Lower lobe of right lung (tissue), 2 donors: ENCODE measurements at regions not wholly inside any gene's neighbourhood (a gene's known extent, or its start where the extent isn't known, plus 50 kb on each side); places are given as distances from the start of the nearest gene placed in this dataset.
"Not testable (repeated sequence)": the region's sequence is repeated elsewhere in the genome, so short reads cannot be mapped to it uniquely, and the experiment has no call there.

Experiments used
- ATAC-seq, 2 donors: fragments of 200-7000 bp; cut with Tn5 transposase; one replicate each; pipeline ENCODE4 v1.9.1; 2020 to 2022; ENCODE audit warnings: mild to moderate bottlenecking in 2 of 2, moderate library complexity in 2 of 2
- DNase-seq: peaks from one replicate; pipeline ENCODE4 v3.0.0-alpha.2; 2020
- H3K27ac ChIP-seq: fragments of 200-600 bp; one replicate; pipeline ENCODE4 v1.8.0; 2022
- H3K27me3 ChIP-seq: fragments of 200-600 bp; one replicate; pipeline ENCODE4 v1.8.0; 2022; ENCODE audit warnings: low read depth
- H3K36me3 ChIP-seq: fragments of 200-600 bp; one replicate; pipeline ENCODE4 v1.8.0; 2022; ENCODE audit warnings: mild to moderate bottlenecking
- H3K4me1 ChIP-seq: fragments of 200-600 bp; one replicate; pipeline ENCODE4 v1.8.0; 2022
- H3K4me3 ChIP-seq: fragments of 200-600 bp; one replicate; pipeline ENCODE4 v1.8.0; 2022; ENCODE audit warnings: mild to moderate bottlenecking
- H3K9me3 ChIP-seq: fragments of 200-600 bp; one replicate; pipeline ENCODE4 v1.8.0; 2022
- CTCF ChIP-seq: fragments of 200-600 bp; IDR thresholded peaks from one replicate; pipeline ENCODE4 v1.8.0; 2022; ENCODE audit warnings: antibody characterized with exemption, mild to moderate bottlenecking
- intact Hi-C: fragments of 100-400 bp; cut with DNase I; formaldehyde crosslinking; loops from one replicate; pipeline ENCODE4 v1.11.0; 2022
- donor health status: DM: no; HTN: yes; CAD: no; lungs with severe emphysema.

GRCh38 chr1:56248138-56248537 lies 331.2 kb downstream of the PLPP3 start:
- ATAC-seq (no peak), DNase-seq (no peak)
- no peaks in the 10 kb centered on the region for H3K9me3 ChIP-seq
- no peak overlapping the region for H3K4me3 ChIP-seq
- H3K36me3 ChIP-seq, result no peaks in the 10 kb centered on the region
- intact Hi-C loops, result no loop called here
- no peak overlapping the region for H3K27ac ChIP-seq
- TF ChIP-seq CTCF, result no peak
- H3K27me3 ChIP-seq, result no peaks in the 10 kb centered on the region
- peaks cover 3% of the 10 kb centered on the region for H3K4me1 ChIP-seq

GRCh38 chr1:56246726-56247125 lies 332.6 kb downstream of the PLPP3 start:
- not testable (repeated sequence) for ATAC-seq, DNase-seq, H3K27ac ChIP-seq

GRCh38 chr1:56240400-56240799 lies 339.0 kb downstream of the PLPP3 start:
- Histone ChIP-seq H3K27ac (no peak overlapping the region), H3K4me1 (no peaks in the 10 kb centered on the region), H3K27me3 (no peaks in the 10 kb centered on the region), H3K4me3 (no peak overlapping the region), H3K9me3 (peaks cover 18% of the 10 kb centered on the region), H3K36me3 (no peaks in the 10 kb centered on the region)
- intact Hi-C loops, result no loop called here
- no peak for ATAC-seq
- no peak for DNase-seq
- no peak for TF ChIP-seq CTCF

More at GRCh38 chr1:56246726-56247125, 332.6 kb downstream of the PLPP3 start:
- H3K9me3 ChIP-seq, intact Hi-C loops, H3K4me1 ChIP-seq, H3K4me3 ChIP-seq, H3K27me3 ChIP-seq, H3K36me3 ChIP-seq: not testable (repeated sequence)

GRCh38 chr1:56237491-56238064 lies 341.8 kb downstream of the PLPP3 start:
- Histone ChIP-seq H3K4me1 (no peaks in the 10 kb centered on the region), H3K27me3 (no peaks in the 10 kb centered on the region), H3K9me3 (peaks cover 18% of the 10 kb centered on the region), H3K4me3 (no peak overlapping the region), H3K36me3 (no peaks in the 10 kb centered on the region), H3K27ac (no peak overlapping the region)
- no peak for TF ChIP-seq CTCF
- intact Hi-C loops, result no loop called here
- ATAC-seq (no peak), DNase-seq (no peak)

- ATAC-seq, result no peak
- no peak overlapping the region for H3K27ac ChIP-seq
- no peaks in the 10 kb centered on the region for H3K36me3 ChIP-seq
- DNase-seq, result no peak
- no peaks in the 10 kb centered on the region for H3K4me1 ChIP-seq
- H3K27me3 ChIP-seq, result no peaks in the 10 kb centered on the region
- H3K9me3 ChIP-seq, result peaks cover 9% of the 10 kb centered on the region
- no peak for TF ChIP-seq CTCF
- H3K4me3 ChIP-seq, result no peak overlapping the region
- intact Hi-C loops, result no loop called here
Observed at GRCh38 chr1:56236688-56237087, 342.7 kb downstream of the PLPP3 start.

GRCh38 chr1:56235909-56236510 lies 343.4 kb downstream of the PLPP3 start:
- intact Hi-C loops, result no loop called here
- ATAC-seq (no peak), DNase-seq (no peak)
- peaks cover 2% of the 10 kb centered on the region for H3K9me3 ChIP-seq
- no peaks in the 10 kb centered on the region for H3K4me1 ChIP-seq
- no peak overlapping the region for H3K4me3 ChIP-seq
- H3K27me3 ChIP-seq, result no peaks in the 10 kb centered on the region
- H3K36me3 ChIP-seq, result no peaks in the 10 kb centered on the region
- H3K27ac ChIP-seq, result no peak overlapping the region
- no peak for TF ChIP-seq CTCF
